ENCODE measurements at regions not wholly inside any gene's neighbourhood (a gene's known extent, or its start where the extent isn't known, plus 50 kb on each side); places are given as distances from the start of the nearest gene placed in this dataset.

GRCh38 chr10:78335371-78335690 lies 301.7 kb downstream of the RPS24 start:
- Mint-ChIP-seq H3K27me3 (ENCODE audit: low read depth) (peaks cover 4% of the 10 kb centered on the region), H3K36me3 (ENCODE audit: low read depth) (no peaks in the 10 kb centered on the region), H3K9me3 (ENCODE audit: low read depth) (no peaks in the 10 kb centered on the region), H3K4me3 (ENCODE audit: unreplicated experiment) (no peak overlapping the region), H3K4me1 (ENCODE audit: low read depth) (peaks cover 22% of the 10 kb centered on the region), H3K27ac (ENCODE audit: unreplicated experiment) (no peak overlapping the region)
- DNase-seq (ENCODE audit: low spot score), result no peak
- TF ChIP-seq CTCF (IDR thresholded peaks at IDR 0.05), result no peak

GRCh38 chr10:78335691-78336401 lies 302.2 kb downstream of the RPS24 start:
- Mint-ChIP-seq H3K4me1 (ENCODE audit: low read depth) (peaks cover 22% of the 10 kb centered on the region), H3K27ac (ENCODE audit: unreplicated experiment) (peak overlapping the region; percentile 54), H3K27me3 (ENCODE audit: low read depth) (peaks cover 4% of the 10 kb centered on the region)

GRCh38 chr10:78336402-78336791 lies 302.7 kb downstream of the RPS24 start:
- no peak for DNase-seq (ENCODE audit: low spot score)
- H3K9me3 Mint-ChIP-seq (ENCODE audit: low read depth), result no peaks in the 10 kb centered on the region
- H3K27me3 Mint-ChIP-seq (ENCODE audit: low read depth), result peaks cover 4% of the 10 kb centered on the region
- no peak for TF ChIP-seq CTCF (IDR thresholded peaks at IDR 0.05)
- H3K36me3 Mint-ChIP-seq (ENCODE audit: low read depth), result no peaks in the 10 kb centered on the region
- H3K27ac Mint-ChIP-seq (ENCODE audit: unreplicated experiment), result no peak overlapping the region
- peaks cover 18% of the 10 kb centered on the region for H3K4me1 Mint-ChIP-seq (ENCODE audit: low read depth)
- H3K4me3 Mint-ChIP-seq (ENCODE audit: unreplicated experiment), result no peak overlapping the region

More at GRCh38 chr10:78335691-78336401, 302.2 kb downstream of the RPS24 start:
- no peak overlapping the region for H3K4me3 Mint-ChIP-seq (ENCODE audit: unreplicated experiment)
- no peaks in the 10 kb centered on the region for H3K9me3 Mint-ChIP-seq (ENCODE audit: low read depth)
- no peak for TF ChIP-seq CTCF (IDR thresholded peaks at IDR 0.05)
- no peak for DNase-seq (ENCODE audit: low spot score)
- no peaks in the 10 kb centered on the region for H3K36me3 Mint-ChIP-seq (ENCODE audit: low read depth)

- no peak for DNase-seq (ENCODE audit: low spot score)
- TF ChIP-seq CTCF (IDR thresholded peaks at IDR 0.05), result no peak
- Mint-ChIP-seq H3K4me1 (ENCODE audit: low read depth) (peaks cover 12% of the 10 kb centered on the region), H3K4me3 (ENCODE audit: unreplicated experiment) (no peak overlapping the region), H3K27ac (ENCODE audit: unreplicated experiment) (no peak overlapping the region), H3K27me3 (ENCODE audit: low read depth) (peaks cover 4% of the 10 kb centered on the region), H3K36me3 (ENCODE audit: low read depth) (no peaks in the 10 kb centered on the region), H3K9me3 (ENCODE audit: low read depth) (no peaks in the 10 kb centered on the region)
Observed at GRCh38 chr10:78337016-78337415, 303.4 kb downstream of the RPS24 start.

GRCh38 chr10:78337646-78338391 lies 304.2 kb downstream of the RPS24 start:
- H3K36me3 Mint-ChIP-seq (ENCODE audit: low read depth), result no peaks in the 10 kb centered on the region
- peaks cover 10% of the 10 kb centered on the region for H3K4me1 Mint-ChIP-seq (ENCODE audit: low read depth)
- H3K9me3 Mint-ChIP-seq (ENCODE audit: low read depth), result no peaks in the 10 kb centered on the region
- no peak overlapping the region for H3K4me3 Mint-ChIP-seq (ENCODE audit: unreplicated experiment)
- H3K27me3 Mint-ChIP-seq (ENCODE audit: low read depth), result peaks cover 4% of the 10 kb centered on the region
- no peak overlapping the region for H3K27ac Mint-ChIP-seq (ENCODE audit: unreplicated experiment)
- no peak for TF ChIP-seq CTCF (IDR thresholded peaks at IDR 0.05)
- no peak for DNase-seq (ENCODE audit: low spot score)
